ENCODE measurements at regions not wholly inside any gene's neighbourhood (a gene's known extent, or its start where the extent isn't known, plus 50 kb on each side); places are given as distances from the start of the nearest gene placed in this dataset.

GRCh38 chr3:5644773-5645670 lies 457.5 kb downstream of the EDEM1 start:
- H3K4me3 Mint-ChIP-seq = no peak overlapping the region
- no peaks in the 10 kb centered on the region for H3K4me1 ChIP-seq (ENCODE audit: control insufficient read depth, insufficient read depth, low read length)
- peaks cover 5% of the 10 kb centered on the region for H3K9me3 ChIP-seq (ENCODE audit: control insufficient read depth, insufficient read depth, low read length)
- no peaks in the 10 kb centered on the region for H3K27me3 Mint-ChIP-seq (ENCODE audit: low read depth in 2 of 2)
- ATAC-seq = no peak
- no peak for DNase-seq
- no peaks in the 10 kb centered on the region for H3K36me3 ChIP-seq (ENCODE audit: control insufficient read depth, insufficient read depth, low read length)
- H3K27me3 ChIP-seq (ENCODE audit: control insufficient read depth, insufficient read depth, low read length) = no peaks in the 10 kb centered on the region
- H3K4me1 Mint-ChIP-seq = no peaks in the 10 kb centered on the region
- no peak for TF ChIP-seq CTCF (IDR thresholded peaks at IDR 0.05)
- no peak overlapping the region for H3K4me3 ChIP-seq (ENCODE audit: low read length)
- peaks cover 12 to 13% of the 10 kb centered on the region in 2 donors for H3K9me3 Mint-ChIP-seq
- intact Hi-C loops (cut with micrococcal nuclease) = no loop called here
- H3K27ac Mint-ChIP-seq = no peak overlapping the region
- H3K36me3 Mint-ChIP-seq = no peaks in the 10 kb centered on the region
- 85% methylated on average over 6 of the region's 7 CpGs for WGBS (ENCODE audit: insufficient coverage)
- H3K27ac ChIP-seq (ENCODE audit: low read length) = no peak overlapping the region

- Mint-ChIP-seq H3K9me3 (peaks cover 11 to 12% of the 10 kb centered on the region in 2 donors), H3K36me3 (no peaks in the 10 kb centered on the region), H3K27ac (no peak overlapping the region), H3K4me3 (no peak overlapping the region), H3K27me3 (ENCODE audit: low read depth in 2 of 2) (no peaks in the 10 kb centered on the region), H3K4me1 (no peaks in the 10 kb centered on the region)
- WGBS (ENCODE audit: insufficient coverage) = 91% methylated on average over 7 of the region's 10 CpGs
- no peaks in the 10 kb centered on the region for H3K4me1 ChIP-seq (ENCODE audit: control insufficient read depth, insufficient read depth, low read length)
- no peak for TF ChIP-seq CTCF (IDR thresholded peaks at IDR 0.05)
- peaks cover 5% of the 10 kb centered on the region for H3K9me3 ChIP-seq (ENCODE audit: control insufficient read depth, insufficient read depth, low read length)
- no peak for DNase-seq
- H3K36me3 ChIP-seq (ENCODE audit: control insufficient read depth, insufficient read depth, low read length) = no peaks in the 10 kb centered on the region
- no peak overlapping the region for H3K27ac ChIP-seq (ENCODE audit: low read length)
- intact Hi-C loops (cut with micrococcal nuclease) = no loop called here
- H3K27me3 ChIP-seq (ENCODE audit: control insufficient read depth, insufficient read depth, low read length) = no peaks in the 10 kb centered on the region
- no peak overlapping the region for H3K4me3 ChIP-seq (ENCODE audit: low read length)
- no peak for ATAC-seq
These were observed 458.3 kb downstream of the EDEM1 start for GRCh38 chr3:5645692-5646410.

GRCh38 chr3:5650303-5650702 lies 462.8 kb downstream of the EDEM1 start:
- Mint-ChIP-seq H3K36me3 (no peaks in the 10 kb centered on the region), H3K4me3 (no peak overlapping the region), H3K27ac (no peak overlapping the region), H3K9me3 (peaks cover 6 to 10% of the 10 kb centered on the region in 2 donors), H3K4me1 (no peaks in the 10 kb centered on the region), H3K27me3 (ENCODE audit: low read depth in 2 of 2) (no peaks in the 10 kb centered on the region)
- no peaks in the 10 kb centered on the region for H3K4me1 ChIP-seq (ENCODE audit: control insufficient read depth, insufficient read depth, low read length)
- no peak for TF ChIP-seq CTCF (IDR thresholded peaks at IDR 0.05)
- H3K36me3 ChIP-seq (ENCODE audit: control insufficient read depth, insufficient read depth, low read length) = no peaks in the 10 kb centered on the region
- no peak overlapping the region for H3K27ac ChIP-seq (ENCODE audit: low read length)
- H3K27me3 ChIP-seq (ENCODE audit: control insufficient read depth, insufficient read depth, low read length) = no peaks in the 10 kb centered on the region
- intact Hi-C loops (cut with micrococcal nuclease) = no loop called here
- 91% methylated on average over 2 of the region's 2 CpGs for WGBS (ENCODE audit: insufficient coverage)
- peaks cover 5% of the 10 kb centered on the region for H3K9me3 ChIP-seq (ENCODE audit: control insufficient read depth, insufficient read depth, low read length)
- DNase-seq = no peak
- ATAC-seq = no peak
- H3K4me3 ChIP-seq (ENCODE audit: low read length) = no peak overlapping the region

Data from natural killer cell (primary cell).